Left kidney (tissue), 1 donor: ENCODE measurements at regions not wholly inside any gene's neighbourhood (a gene's known extent, or its start where the extent isn't known, plus 50 kb on each side); places are given as distances from the start of the nearest gene placed in this dataset.

ENCODE experiments used
- DNase-seq: peaks from one replicate; pipeline ENCODE4 v3.0.0-alpha.2; 2013

- DNase-seq = no peak
Observed at GRCh38 chr4:34094114-34094513, 2150.2 kb downstream of the ARAP2 start.

DNA sequence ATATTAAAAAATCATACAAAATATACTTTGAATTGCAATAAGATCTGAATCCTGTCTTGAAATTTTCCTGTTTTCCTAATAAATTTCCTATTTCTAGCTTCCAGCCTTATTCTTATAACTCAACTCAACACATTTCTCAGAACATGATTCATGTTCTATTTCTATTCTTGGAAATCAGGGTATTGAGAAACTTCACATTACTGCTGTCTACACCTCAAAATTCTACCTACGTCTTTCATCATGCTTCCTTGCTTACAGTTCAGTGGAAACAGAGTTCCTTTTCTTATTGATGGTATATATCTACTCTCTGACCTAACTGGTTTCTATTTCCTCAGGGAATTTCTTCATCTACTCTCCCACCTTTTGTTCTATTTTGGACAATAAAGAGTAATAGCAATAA is 2139.0 kb downstream of the ARAP2 start:
- no peak for DNase-seq

- DNase-seq = no peak
Observed at GRCh38 chr4:34108391-34108790, 2135.9 kb downstream of the ARAP2 start.

- no peak for DNase-seq
Observed at GRCh38 chr4:34112573-34112972, 2131.7 kb downstream of the ARAP2 start.

DNA sequence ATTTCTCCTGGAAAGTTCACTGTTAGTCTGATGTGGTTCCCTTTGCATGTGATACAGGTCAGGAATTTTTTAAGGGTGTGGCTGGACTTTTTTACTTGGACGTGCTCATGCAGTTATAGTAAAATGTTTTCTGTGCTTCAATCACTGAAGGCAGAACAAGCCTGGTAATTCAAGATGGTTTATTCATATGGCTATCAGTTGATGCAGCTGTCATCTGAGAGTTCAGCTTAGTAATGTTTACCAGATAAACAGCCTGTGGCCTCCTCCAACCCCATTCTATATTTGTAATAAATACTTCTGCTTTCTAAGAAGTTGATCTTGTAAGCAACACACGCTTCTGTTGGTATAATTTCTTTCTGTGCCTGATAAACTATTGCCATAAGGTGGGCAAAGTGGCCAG is 2105.9 kb downstream of the ARAP2 start:
- DNase-seq = no peak

- no peak for DNase-seq
Observed at GRCh38 chr4:34139346-34139745, 2105.0 kb downstream of the ARAP2 start.

- no peak for DNase-seq
Observed at GRCh38 chr4:34148322-34148908, 2095.9 kb downstream of the ARAP2 start.

DNA sequence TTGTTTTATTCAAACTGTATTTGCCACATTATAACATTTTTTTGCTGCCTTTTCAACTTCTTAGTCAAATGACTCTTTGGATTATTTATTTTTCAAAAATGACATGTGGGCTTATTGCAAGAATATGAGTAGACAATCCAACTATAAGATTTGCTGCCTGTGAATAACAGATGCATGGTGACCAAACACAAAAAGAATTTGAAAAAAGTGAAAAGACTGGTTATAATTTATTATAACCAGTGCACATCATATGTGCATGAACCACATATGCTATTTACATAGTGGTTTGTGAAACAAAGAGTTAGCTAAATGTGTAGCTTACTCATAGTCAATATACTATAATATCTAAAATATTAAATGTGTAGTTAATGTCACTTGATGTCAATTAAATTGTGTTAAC is 2086.8 kb downstream of the ARAP2 start:
- no peak for DNase-seq

DNA sequence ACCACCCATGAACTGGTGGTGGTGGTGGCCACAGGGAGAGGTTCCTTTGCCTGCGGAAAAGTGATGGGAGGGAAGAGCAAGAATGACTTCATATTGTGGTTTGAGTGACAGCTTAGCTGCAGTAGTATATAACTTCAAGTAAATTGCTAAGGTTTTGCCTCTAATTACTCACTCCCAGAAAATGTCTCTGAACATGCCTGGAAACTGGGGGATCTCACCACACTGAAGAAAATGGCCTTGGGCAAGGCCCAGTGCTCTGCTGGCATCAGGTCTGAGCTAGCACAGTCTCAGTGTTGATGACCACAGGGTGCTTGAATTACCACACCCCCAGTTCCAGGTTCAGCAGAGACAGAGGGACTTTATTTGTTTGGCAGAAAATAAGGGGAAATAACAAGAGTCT is 2085.4 kb downstream of the ARAP2 start:
- DNase-seq = no peak

GRCh38 chr4:34170946-34171345 is 2073.4 kb downstream of the ARAP2 start:
- DNase-seq = no peak

DNA sequence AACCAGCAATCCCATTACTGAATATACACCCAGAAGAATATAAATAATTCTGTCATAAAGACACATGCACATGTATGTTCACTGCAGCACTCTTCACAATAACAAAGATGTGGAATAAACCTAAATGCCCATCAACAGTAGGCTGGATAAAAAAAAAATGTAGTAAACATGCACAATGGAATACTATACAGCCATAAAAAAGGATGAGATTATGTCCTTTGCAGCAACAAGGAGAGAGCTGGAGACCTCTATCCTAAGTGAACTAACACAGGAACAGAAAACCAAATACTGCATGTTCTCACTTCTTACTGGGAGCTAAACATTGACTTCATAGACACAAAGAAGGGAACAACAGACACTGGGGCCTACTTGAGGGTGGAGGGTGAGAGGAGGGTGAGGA is 2067.7 kb downstream of the ARAP2 start:
- DNase-seq = no peak

- no peak for DNase-seq
Observed at GRCh38 chr4:34178476-34178875, 2065.8 kb downstream of the ARAP2 start.

DNA sequence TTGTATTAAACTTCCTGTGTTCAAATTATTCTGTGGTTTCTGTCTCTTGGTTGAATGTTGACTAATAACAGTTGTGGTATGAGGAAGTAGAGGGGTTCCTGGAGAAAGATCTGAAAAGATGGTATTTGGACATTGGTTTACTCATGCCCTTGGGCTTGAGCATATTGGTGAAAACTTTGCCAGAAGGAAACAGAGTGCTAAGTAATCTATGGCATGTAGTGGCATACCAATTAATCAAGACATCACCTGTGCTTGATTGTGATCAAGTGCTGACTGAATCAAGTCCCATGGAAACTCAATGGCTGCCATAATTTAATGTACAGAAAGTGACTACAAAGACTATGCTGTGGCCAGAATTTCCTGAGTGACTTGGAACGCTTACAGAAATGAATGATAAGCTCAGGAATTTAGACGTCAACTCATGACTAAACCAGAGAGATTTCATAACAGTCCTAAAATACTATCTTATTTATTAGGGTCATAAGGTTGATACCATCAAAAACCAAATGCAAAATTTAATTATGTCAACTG is 2062.9 kb downstream of the ARAP2 start:
- no peak for DNase-seq

DNA sequence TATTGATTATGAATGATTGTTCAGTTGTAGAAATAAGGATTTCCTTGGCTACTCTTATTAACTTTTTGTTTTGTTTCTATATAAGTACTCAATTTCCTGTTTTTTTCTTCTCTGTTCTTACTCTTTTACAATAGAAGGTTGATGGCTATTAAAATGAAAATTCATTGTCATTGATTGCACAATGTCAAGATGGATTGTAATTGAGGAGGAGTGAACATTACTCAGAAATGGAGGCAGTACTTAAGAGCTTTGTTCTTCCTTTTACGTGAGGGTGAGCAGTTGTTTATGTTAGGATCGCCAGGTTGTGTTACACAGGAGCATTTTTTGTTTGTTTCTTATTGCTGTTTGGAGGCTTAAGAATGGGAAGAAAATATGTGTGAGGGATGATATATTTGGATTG is 2062.4 kb downstream of the ARAP2 start:
- DNase-seq = no peak

DNA sequence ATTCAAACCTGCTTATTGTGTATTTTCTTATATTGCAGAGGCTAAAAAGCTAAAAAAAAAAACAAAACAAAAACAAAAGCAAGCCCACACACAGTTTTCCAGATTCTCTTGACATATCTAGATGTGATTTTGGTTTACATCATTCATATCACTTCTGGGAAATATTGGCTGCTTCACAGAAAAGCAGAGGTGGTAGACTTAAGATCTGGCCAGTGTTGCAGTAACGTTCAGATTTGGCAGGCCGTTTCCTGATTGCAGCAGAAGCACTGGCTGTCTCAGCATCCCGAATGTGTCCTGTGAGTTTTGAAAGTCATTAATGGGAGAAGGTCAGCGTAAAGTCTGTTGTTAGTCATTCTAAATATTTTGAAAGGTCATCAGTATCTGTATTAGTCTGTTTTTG is 2062.0 kb downstream of the ARAP2 start:
- no peak for DNase-seq

DNA sequence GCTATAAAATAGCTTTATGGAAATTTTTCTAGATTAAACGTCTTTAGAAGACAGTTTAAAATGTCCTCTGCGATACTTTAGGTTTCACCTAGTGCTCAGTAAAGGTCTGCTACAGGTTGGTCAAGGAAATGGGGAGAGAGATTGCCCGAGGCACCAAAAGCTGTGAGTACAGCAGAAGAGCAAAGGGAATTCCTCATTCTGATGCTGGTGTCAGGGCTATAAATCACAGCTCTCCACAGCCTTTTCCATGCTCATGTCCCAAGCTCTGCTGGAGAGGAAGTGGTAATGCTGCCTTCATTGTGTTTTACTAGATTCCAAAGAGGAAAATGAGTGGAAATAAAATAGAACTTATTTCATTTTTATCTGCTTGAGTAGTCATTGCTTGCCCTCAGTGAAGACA is 2060.4 kb downstream of the ARAP2 start:
- no peak for DNase-seq

- DNase-seq = no peak
Observed at GRCh38 chr4:34187056-34187455, 2057.3 kb downstream of the ARAP2 start.

GRCh38 chr4:34191443-34191842 is 2052.9 kb downstream of the ARAP2 start:
- DNase-seq = no peak

DNA sequence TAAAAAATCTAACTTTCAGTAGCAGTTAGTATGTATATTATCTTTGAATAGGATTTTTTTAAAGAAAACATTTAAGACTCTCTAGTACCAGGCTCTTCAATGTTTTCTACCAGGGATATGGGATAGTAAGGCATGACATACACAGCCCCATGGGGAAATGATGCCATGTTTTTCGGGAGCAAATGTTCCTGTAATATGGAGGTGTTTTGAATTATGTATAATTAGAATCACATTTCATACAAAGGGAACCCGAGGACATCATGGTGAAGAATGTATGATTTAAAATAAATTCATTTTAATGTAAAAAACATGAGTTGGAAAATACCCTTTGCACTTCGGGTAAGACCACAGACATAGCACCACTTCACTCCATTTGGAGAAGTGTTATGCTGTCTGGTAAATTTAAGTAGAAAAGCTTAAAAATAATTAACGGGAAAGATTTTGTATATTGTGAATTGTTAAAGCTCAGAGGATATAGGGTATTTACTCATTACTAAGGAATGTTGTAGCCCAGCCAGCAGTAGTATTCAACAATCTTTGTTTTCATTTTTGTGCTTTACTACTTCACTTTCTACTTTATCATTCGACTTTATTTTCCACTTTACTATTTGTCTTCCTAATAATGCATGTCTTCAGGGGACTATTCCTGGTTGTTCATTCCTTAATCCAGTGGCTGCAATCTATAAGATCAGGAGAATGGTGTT is 2050.7 kb downstream of the ARAP2 start:
- no peak for DNase-seq

- no peak for DNase-seq
Observed at GRCh38 chr4:34194585-34194984, 2049.7 kb downstream of the ARAP2 start.

- DNase-seq = no peak
Observed at GRCh38 chr4:34196375-34196774, 2047.9 kb downstream of the ARAP2 start.

DNA sequence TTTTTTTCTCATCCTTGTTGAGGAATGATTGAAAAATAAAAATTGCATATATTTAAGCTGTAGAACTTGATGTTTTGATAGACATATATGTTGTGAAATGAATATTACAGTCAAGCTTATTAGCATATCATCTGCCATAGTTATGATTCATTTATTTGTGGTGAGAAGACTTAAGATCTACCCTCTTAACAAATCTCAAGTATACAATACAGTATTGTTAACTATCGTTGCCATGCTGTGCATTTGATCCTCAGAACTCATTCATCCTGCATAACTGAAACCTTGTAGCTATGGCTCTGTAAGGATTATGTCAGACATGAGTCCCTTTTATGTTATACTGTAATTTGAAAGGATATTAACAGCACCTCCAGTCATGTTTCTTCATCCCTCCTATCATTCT is 2045.3 kb downstream of the ARAP2 start:
- no peak for DNase-seq

DNA sequence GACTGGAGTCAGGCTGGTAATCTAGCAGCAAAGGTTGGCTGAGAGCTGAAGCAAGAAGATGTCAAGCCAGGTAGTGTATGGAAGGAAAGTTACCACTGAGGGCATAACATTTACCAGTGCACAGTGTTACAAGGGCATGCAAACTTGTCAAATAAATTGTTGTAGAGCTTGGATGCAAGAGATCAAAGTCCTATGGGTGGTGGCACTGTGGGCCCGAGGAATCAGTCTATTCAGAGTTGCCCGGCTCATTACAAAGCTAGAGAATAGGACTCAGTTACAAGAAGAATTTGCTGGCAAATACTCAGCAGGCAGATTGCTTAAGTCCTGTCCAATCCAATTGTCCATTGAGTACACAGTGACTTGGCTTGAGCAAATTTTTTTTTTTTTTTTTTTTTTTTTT is 2043.8 kb downstream of the ARAP2 start:
- no peak for DNase-seq

GRCh38 chr4:34202154-34202553 is 2042.2 kb downstream of the ARAP2 start:
- no peak for DNase-seq
